ENCODE measurements at regions not wholly inside any gene's neighbourhood (a gene's known extent, or its start where the extent isn't known, plus 50 kb on each side); places are given as distances from the start of the nearest gene placed in this dataset.

DNA sequence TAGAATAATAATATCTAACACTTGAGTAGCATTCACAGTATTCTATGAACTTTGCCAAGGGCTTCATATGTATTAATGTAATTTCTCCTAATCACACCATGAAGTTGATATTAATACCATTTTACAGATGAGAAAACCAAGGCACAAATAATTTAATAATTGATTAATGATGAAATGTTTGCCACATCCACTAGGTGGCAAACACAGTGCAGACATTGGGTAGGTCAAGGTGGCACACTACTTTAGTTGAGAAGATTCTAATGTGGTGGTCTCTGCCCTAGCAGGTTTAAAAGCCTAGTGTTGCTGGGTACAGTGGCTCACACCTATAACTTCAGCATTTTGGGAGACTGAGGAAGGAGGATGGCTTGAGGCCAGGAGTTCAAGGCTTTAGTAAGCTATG is 412.4 kb downstream of the SUCLA2 start:
- no peak overlapping the region for H3K4me3 Mint-ChIP-seq
- H3K9me3 Mint-ChIP-seq, result peaks cover 8% of the 10 kb centered on the region
- no peaks in the 10 kb centered on the region for H3K27me3 Mint-ChIP-seq
- no peak for ATAC-seq (replicated peaks)
- H3K27ac Mint-ChIP-seq, result no peak overlapping the region
- no peaks in the 10 kb centered on the region for H3K4me1 Mint-ChIP-seq
- no peaks in the 10 kb centered on the region for H3K36me3 Mint-ChIP-seq (ENCODE audit: low read depth)

DNA sequence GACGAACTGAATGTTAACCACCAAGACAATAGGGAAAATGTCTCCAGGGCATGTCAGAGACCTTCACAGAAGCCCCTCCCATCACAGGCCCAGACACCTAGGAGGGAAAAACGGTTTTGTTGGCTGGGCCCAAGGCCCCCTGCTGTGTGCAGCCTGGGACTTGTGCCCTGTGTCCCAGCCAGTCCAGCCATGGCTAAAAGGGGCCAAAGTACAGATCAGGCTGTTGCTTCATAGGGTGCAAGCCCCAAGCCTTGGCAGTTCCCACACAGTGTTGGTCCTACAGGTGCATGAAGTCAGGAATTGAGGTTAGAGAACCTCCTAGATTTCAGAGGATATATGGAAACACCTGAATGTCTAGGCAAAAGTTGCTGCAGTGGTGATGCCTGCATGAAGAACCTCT is 428.7 kb downstream of the SUCLA2 start:
- Mint-ChIP-seq H3K27me3 (no peaks in the 10 kb centered on the region), H3K4me3 (no peak overlapping the region), H3K27ac (no peak overlapping the region), H3K4me1 (no peaks in the 10 kb centered on the region), H3K9me3 (peaks cover 15% of the 10 kb centered on the region), H3K36me3 (ENCODE audit: low read depth) (no peaks in the 10 kb centered on the region)
- no peak for ATAC-seq (replicated peaks)

DNA sequence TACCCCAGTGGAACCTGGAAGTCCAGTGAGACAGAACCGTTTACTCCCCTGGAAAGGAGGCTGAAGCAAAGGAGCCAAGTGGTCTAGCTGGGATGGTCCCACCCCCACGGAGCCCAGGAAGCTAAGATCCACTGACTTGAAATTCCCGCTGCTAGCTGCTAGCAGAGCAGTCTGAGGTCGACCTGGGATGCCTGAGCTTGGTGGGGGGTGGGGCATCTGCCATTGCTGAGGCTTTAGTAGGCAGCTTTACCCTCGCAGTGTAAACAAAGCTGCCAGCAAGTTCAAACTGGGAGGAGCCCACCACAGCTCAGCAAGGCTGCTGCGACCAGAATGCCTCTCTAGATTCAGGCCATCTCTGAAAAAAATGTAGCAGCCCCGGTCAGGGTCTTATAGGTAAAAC is 437.0 kb downstream of the SUCLA2 start:
- Mint-ChIP-seq H3K4me3 (no peak overlapping the region), H3K27me3 (no peaks in the 10 kb centered on the region), H3K4me1 (no peaks in the 10 kb centered on the region), H3K36me3 (ENCODE audit: low read depth) (no peaks in the 10 kb centered on the region), H3K27ac (no peak overlapping the region), H3K9me3 (peaks cover 9% of the 10 kb centered on the region)
- no peak for ATAC-seq (replicated peaks)

DNA sequence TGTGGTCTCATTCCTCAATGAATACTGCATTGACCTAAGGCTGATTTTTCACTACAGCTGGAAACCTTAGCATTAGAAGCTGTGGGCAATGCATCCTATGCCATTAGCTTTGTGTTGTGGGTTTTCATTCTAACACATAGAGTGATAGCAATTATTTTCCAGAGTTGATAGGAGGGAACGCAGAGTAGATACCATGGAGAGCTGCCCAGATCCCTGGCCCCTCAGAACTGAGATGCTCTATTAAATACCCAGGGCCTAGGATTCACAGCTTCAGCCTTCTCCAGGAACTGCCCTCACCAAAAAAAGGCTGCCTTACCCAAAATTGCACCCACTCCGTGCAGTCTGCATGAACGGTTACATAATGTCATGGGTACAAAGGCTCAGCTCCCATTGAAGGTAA is 444.4 kb downstream of the SUCLA2 start:
- H3K27me3 Mint-ChIP-seq, result peaks cover 10% of the 10 kb centered on the region
- H3K4me3 Mint-ChIP-seq, result no peak overlapping the region
- no peaks in the 10 kb centered on the region for H3K4me1 Mint-ChIP-seq
- H3K9me3 Mint-ChIP-seq, result no peaks in the 10 kb centered on the region
- no peak for ATAC-seq (replicated peaks)
- no peaks in the 10 kb centered on the region for H3K36me3 Mint-ChIP-seq (ENCODE audit: low read depth)
- no peak overlapping the region for H3K27ac Mint-ChIP-seq

DNA sequence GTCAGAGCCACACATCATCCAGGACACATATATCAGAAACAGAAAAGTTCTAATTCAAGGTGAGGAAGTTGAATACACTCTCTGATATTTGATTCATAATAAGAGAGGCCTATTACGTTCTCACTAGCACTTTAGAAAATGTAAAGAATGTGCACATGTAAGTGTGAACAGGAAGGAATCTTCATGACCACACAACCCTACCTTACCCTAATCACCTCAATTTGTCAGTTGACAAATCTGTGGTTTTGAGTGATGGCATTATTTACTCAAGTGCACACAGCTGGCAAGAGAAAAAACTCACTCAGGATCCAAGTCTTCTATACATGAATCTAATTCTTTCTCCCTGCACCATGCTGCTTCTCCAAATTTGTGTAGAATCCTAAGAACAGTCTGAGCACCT is 445.8 kb downstream of the SUCLA2 start:
- Mint-ChIP-seq H3K27me3 (peaks cover 10% of the 10 kb centered on the region), H3K4me1 (no peaks in the 10 kb centered on the region), H3K27ac (no peak overlapping the region), H3K36me3 (ENCODE audit: low read depth) (no peaks in the 10 kb centered on the region), H3K4me3 (no peak overlapping the region), H3K9me3 (no peaks in the 10 kb centered on the region)
- no peak for ATAC-seq (replicated peaks)

DNA sequence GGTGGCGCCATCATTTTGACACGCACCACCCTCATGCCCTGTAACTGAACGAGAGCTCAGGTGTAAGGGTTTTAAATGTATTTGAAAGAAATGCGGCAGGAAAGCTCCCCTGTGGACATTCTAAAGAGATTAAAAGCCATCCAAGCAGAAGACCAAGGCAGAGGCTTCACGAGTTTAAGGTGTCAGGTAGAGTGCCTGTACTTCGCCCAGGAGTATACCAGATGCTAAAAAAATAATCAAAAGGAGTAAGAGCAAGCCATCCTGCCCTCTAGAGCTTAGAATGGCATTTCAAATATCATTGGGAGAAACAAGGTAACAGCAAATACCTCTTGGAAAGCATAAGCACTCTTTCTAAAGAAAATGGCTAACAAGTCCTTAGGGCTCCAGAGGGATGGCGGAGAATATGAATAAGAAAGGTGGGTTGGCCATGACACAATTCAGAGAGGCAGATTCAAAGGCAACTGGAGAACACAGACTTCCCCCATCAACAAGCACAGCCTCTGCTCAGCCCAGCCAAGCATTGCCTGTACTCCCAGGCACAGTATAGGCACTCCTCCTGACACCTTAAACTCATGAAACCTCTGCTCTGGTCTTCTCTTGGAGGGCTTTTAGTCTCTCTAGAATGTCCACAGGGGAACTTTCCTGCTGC is 447.6 kb downstream of the SUCLA2 start:
- no peak overlapping the region for H3K4me3 Mint-ChIP-seq
- H3K27me3 Mint-ChIP-seq, result peaks cover 8% of the 10 kb centered on the region
- no peak overlapping the region for H3K27ac Mint-ChIP-seq
- ATAC-seq (replicated peaks), result no peak
- no peaks in the 10 kb centered on the region for H3K4me1 Mint-ChIP-seq
- H3K9me3 Mint-ChIP-seq, result no peaks in the 10 kb centered on the region
- no peaks in the 10 kb centered on the region for H3K36me3 Mint-ChIP-seq (ENCODE audit: low read depth)

DNA sequence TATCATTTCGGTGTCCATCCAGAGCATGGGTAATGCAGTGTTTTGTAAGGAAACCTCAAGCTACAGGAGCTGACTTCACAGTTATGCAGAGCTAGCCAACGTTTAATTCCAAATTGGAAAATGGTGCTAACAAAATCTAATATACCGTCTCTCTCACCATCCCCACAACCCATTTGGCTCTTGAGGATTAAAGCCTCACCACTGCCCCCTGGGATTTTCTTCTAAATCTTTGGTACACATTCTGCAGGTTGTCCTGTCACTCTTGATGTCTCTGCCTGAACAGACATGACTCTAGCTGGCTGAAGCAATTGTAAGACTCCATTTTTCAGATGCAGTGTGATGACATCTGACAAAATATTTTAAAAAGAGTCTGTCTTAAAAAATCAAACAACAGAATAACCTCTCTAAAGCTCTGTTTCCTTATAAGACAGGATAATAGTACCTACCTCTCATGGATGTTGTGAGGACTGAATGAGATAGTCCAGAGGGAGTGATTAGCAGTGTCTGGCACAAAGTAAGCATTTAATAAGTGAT is 451.8 kb downstream of the SUCLA2 start:
- H3K27me3 Mint-ChIP-seq, result peaks cover 7% of the 10 kb centered on the region
- no peaks in the 10 kb centered on the region for H3K9me3 Mint-ChIP-seq
- H3K36me3 Mint-ChIP-seq (ENCODE audit: low read depth), result no peaks in the 10 kb centered on the region
- H3K27ac Mint-ChIP-seq, result no peak overlapping the region
- no peak for ATAC-seq (replicated peaks)
- H3K4me3 Mint-ChIP-seq, result no peak overlapping the region
- no peaks in the 10 kb centered on the region for H3K4me1 Mint-ChIP-seq

DNA sequence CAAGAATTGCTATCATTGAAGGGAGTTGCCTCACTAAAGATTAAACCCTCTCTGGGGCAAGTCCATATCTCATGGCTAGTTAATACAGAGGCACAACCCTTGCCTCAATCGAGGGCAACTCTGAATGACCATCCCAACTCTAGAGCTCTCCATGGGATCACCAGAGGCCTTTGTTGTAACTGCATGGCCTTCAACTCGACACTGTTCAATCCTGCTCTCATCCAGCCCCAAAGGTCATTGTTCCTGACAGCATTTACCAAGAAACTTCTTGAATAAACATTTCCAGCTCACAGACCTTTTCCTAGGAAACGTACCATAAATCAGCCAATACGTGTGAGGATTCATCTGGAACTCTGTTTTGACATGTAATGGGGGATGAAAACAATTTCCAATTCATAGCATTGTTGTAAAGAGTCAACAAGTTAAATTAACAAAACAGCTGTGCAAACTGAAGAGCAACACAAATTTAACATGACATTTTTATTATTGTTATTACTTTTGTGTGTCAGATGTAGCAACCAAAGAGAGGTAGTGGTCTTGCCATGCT is 452.7 kb downstream of the SUCLA2 start:
- H3K9me3 Mint-ChIP-seq, result no peaks in the 10 kb centered on the region
- H3K36me3 Mint-ChIP-seq (ENCODE audit: low read depth), result no peaks in the 10 kb centered on the region
- H3K27ac Mint-ChIP-seq, result no peak overlapping the region
- ATAC-seq (replicated peaks), result no peak
- no peak overlapping the region for H3K4me3 Mint-ChIP-seq
- no peaks in the 10 kb centered on the region for H3K4me1 Mint-ChIP-seq
- H3K27me3 Mint-ChIP-seq, result peaks cover 5% of the 10 kb centered on the region

DNA sequence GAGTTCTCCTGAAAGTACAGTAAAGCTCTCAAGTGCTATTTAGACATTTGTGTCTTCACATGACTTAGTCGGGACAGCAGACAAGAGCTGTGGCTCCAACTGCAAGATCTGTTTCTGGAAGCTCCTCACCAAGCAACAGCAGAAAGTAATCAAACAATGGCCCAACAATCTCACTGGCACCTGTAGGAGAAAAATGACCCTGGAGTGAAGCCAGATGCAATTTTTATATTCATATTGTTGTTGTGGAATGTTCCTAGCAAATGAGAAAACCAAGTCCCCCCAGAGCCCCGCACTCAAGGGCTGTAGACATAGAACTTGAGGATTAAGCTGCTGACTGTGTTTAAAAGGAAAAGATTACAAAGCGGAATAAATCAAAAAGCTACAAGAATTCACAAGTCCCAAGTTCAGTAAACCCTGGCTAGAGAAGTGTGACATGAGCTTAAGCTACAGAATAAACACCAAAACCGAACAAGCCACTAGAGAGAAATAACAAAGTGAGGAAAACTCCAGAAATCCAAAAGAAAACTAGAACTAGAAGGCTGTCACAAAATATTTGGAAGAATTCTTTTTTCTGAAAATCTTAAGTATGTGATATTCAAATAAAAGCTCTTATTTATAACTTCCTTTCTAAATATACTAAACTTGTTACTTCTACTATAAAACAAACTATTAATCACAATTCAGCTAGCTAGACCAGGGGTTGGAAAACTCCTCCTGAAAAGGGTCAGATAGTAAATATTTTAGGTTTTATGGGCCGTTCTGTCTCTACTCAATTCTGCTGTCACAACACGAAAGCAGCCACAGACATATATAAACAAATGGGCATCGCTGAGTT is 454.5 kb downstream of the SUCLA2 start:
- Mint-ChIP-seq H3K27ac (no peak overlapping the region), H3K9me3 (no peaks in the 10 kb centered on the region), H3K4me1 (no peaks in the 10 kb centered on the region), H3K36me3 (ENCODE audit: low read depth) (no peaks in the 10 kb centered on the region), H3K4me3 (no peak overlapping the region), H3K27me3 (no peaks in the 10 kb centered on the region)
- no peak for ATAC-seq (replicated peaks)

DNA sequence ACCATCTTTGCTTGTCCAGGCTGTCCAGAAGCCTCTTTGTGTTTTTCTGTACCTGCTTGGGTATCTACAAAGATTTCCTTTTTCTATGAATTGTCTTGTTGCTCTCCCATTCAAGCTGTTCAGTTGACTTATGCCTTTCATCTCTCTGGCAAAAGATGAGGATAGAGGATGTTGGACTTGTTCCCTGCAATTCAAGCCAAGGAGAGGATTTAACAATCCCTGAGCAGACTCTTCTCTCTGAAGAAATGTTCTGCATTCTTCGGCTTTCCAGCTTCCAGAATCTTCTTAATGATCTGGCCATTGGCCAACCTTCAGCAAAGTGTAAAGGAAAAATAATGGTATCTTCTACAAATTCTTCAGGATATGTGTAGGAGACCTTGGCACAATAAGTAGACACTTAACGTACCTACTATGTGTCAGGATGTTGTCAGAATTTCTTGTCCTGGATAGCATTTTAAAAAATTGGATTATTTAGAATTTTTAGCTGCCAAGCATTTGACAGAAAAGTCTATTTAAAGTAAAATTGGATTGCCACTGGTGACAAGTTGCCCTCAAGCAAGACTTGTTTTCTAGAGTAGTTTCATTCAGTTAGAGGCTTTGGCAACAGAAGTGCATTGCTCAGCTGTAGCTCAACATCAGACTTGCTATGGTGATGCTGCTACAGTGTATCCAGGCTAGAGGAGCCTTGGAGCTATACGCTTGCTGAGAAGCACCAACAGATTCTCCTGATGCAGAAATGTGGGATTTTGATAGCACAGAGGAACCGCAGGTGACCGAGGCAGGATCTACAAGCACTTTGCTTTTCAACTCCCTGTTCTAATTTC is 455.7 kb downstream of the SUCLA2 start:
- H3K9me3 Mint-ChIP-seq, result no peaks in the 10 kb centered on the region
- H3K4me1 Mint-ChIP-seq, result no peaks in the 10 kb centered on the region
- no peaks in the 10 kb centered on the region for H3K27me3 Mint-ChIP-seq
- ATAC-seq (replicated peaks), result no peak
- no peak overlapping the region for H3K27ac Mint-ChIP-seq
- no peaks in the 10 kb centered on the region for H3K36me3 Mint-ChIP-seq (ENCODE audit: low read depth)
- no peak overlapping the region for H3K4me3 Mint-ChIP-seq

DNA sequence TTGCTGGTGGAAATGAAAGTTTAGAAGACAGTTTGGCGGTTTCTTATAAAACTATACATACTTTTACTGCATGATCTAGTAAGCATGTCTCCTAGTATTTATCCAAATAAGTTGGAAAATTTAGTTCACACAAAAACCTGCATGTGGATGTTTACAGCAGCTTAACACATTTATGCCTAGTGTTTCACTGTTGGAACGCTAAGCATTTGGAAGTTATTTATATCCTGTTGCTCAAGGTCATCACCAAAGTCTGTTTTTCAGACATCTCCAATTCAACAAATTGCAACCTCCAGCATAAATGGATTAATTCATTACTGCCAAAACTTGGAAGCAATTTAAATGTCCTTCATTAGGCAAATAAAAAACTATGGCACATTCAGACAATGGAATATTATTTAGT is 461.8 kb downstream of the SUCLA2 start:
- Mint-ChIP-seq H3K27me3 (no peaks in the 10 kb centered on the region), H3K36me3 (ENCODE audit: low read depth) (no peaks in the 10 kb centered on the region), H3K9me3 (peaks cover 8% of the 10 kb centered on the region), H3K27ac (no peak overlapping the region), H3K4me1 (no peaks in the 10 kb centered on the region), H3K4me3 (no peak overlapping the region)
- no peak for ATAC-seq (replicated peaks)

DNA sequence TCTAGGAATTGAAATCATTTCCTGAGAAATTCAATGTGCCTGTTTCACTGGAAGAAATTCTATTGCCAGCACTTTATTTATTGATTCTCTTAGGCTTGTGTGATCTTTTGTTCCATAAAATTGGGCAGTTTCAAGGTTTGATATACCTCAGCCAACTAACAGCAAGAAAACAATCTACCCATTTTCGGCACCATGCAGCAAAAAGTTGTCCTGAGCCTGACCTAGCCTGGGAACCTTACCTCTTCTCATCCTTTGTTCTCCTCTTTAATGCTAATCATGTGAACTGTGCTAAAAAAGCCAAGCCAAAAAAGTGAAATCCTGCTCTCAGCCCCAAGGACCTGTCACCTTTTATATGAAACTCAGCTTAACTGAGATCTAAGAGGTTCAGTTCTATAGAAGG is 477.3 kb downstream of the SUCLA2 start:
- no peak for ATAC-seq (replicated peaks)
- H3K4me3 Mint-ChIP-seq, result no peak overlapping the region
- no peaks in the 10 kb centered on the region for H3K27me3 Mint-ChIP-seq
- no peaks in the 10 kb centered on the region for H3K36me3 Mint-ChIP-seq (ENCODE audit: low read depth)
- H3K4me1 Mint-ChIP-seq, result no peaks in the 10 kb centered on the region
- no peak overlapping the region for H3K27ac Mint-ChIP-seq
- H3K9me3 Mint-ChIP-seq, result peaks cover 6% of the 10 kb centered on the region

DNA sequence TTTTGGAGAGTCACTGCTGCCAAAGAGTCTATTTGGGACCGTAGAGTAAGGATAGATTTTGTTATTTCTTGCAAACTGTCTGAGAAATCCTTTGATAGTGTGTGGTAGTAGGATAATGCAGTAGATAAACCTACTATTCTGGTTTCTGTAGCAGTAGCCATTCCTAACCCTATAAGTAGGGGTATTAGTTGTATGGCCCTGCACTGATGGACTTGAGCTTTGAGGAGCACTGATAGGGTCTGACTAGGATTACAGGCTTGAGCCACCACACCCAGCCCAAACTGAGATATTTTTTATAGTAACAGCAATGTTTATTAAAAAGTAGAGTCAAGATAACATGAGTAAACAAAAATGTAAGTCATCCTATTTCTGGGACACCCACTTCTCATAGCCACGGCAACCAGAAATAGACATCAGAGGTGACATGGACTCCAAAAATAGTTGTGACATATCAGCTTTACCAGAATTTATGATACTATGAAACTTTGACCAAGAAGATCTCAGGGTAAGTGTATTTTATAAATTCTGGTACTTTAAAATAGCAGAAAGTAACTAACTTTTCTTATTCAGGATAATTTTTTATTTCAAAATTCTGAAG is 479.1 kb downstream of the SUCLA2 start:
- H3K9me3 Mint-ChIP-seq, result peaks cover 6% of the 10 kb centered on the region
- H3K36me3 Mint-ChIP-seq (ENCODE audit: low read depth), result no peaks in the 10 kb centered on the region
- no peak overlapping the region for H3K27ac Mint-ChIP-seq
- ATAC-seq (replicated peaks), result no peak
- H3K4me1 Mint-ChIP-seq, result no peaks in the 10 kb centered on the region
- no peaks in the 10 kb centered on the region for H3K27me3 Mint-ChIP-seq
- H3K4me3 Mint-ChIP-seq, result no peak overlapping the region

DNA sequence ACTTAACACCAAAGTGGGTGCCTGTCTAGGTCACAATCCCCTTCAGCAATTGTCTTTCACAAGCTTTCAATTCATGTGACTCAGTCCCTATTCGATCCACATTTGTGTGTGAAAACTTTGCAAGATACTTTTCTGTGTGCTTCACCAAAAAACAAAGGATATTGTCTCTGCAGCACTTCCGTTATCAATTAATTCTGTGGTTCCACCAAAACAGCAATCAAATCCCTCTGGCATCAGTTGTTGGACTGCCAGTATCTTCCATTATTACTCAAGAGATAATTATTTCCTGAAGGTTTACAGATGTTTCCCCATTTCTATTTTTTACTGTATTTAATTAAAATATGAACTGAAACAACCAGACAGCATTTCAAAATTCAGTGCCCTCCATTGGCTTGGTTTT is 481.4 kb downstream of the SUCLA2 start:
- Mint-ChIP-seq H3K27me3 (no peaks in the 10 kb centered on the region), H3K9me3 (peaks cover 6% of the 10 kb centered on the region), H3K4me1 (no peaks in the 10 kb centered on the region), H3K27ac (no peak overlapping the region), H3K4me3 (no peak overlapping the region), H3K36me3 (ENCODE audit: low read depth) (no peaks in the 10 kb centered on the region)
- no peak for ATAC-seq (replicated peaks)
